HTR-8/SVneo (cell line): ENCODE measurements at regions not wholly inside any gene's neighbourhood (a gene's known extent, or its start where the extent isn't known, plus 50 kb on each side); places are given as distances from the start of the nearest gene placed in this dataset.
"Not testable (repeated sequence)": the region's sequence is repeated elsewhere in the genome, so short reads cannot be mapped to it uniquely, and the experiment has no call there.

ENCODE experiments used
- DNase-seq: peaks from one replicate; pipeline ENCODE4 v3.0.0; 2011; ENCODE audit warnings: low spot score, mixed read lengths; ENCODE audit not compliant: insufficient read length
- FAIRE-seq: peaks from 2 replicates; lab custom pipeline; 2011; peaks lifted over from hg19 to GRCh38; lab: Jason Lieb, UNC

- DNase-seq (no peak), FAIRE-seq (no peak)
Observed at GRCh38 chr13:90447034-90447733, 900.3 kb upstream of the MIR17HG start.

GRCh38 chr13:90447734-90448101, 899.8 kb upstream of the MIR17HG start:
- DNase-seq (peak; percentile 15), FAIRE-seq (no peak)

- FAIRE-seq (no peak), DNase-seq (no peak)
Observed at GRCh38 chr13:90448466-90449037, 898.9 kb upstream of the MIR17HG start.

- FAIRE-seq (no peak), DNase-seq (no peak)
Observed at GRCh38 chr13:90453342-90453741, 894.1 kb upstream of the MIR17HG start.

GRCh38 chr13:90454002-90454636, 893.4 kb upstream of the MIR17HG start:
- no peak for FAIRE-seq
- DNase-seq, result no peak

GRCh38 chr13:90455067-90455466, 892.4 kb upstream of the MIR17HG start:
- no peak for FAIRE-seq

GRCh38 chr13:90455823-90456222, 891.7 kb upstream of the MIR17HG start:
- DNase-seq, result no peak
- FAIRE-seq, result no peak

More at GRCh38 chr13:90455067-90455466, 892.4 kb upstream of the MIR17HG start:
- DNase-seq, result no peak

- FAIRE-seq (no peak), DNase-seq (no peak)
Observed at GRCh38 chr13:90461398-90461797, 886.1 kb upstream of the MIR17HG start.

- FAIRE-seq (no peak), DNase-seq (no peak)
Observed at GRCh38 chr13:90477216-90477615, 870.3 kb upstream of the MIR17HG start.

- no peak for DNase-seq
- FAIRE-seq, result no peak
Observed at GRCh38 chr13:90483906-90484305, 863.6 kb upstream of the MIR17HG start.

- DNase-seq (peak; percentile 21), FAIRE-seq (no peak)
Observed at GRCh38 chr13:90485436-90485835, 862.1 kb upstream of the MIR17HG start.

- FAIRE-seq, result no peak
Observed at GRCh38 chr13:90492872-90493271, 854.6 kb upstream of the MIR17HG start.

GRCh38 chr13:90493667-90494066, 853.8 kb upstream of the MIR17HG start:
- DNase-seq (no peak), FAIRE-seq (no peak)

More at GRCh38 chr13:90492872-90493271, 854.6 kb upstream of the MIR17HG start:
- no peak for DNase-seq

GRCh38 chr13:90494849-90495248, 852.6 kb upstream of the MIR17HG start:
- FAIRE-seq, DNase-seq: not testable (repeated sequence)

- no peak for FAIRE-seq
- DNase-seq, result no peak
Observed at GRCh38 chr13:90498096-90498495, 849.4 kb upstream of the MIR17HG start.

- FAIRE-seq (no peak), DNase-seq (no peak)
Observed at GRCh38 chr13:90498816-90499215, 848.7 kb upstream of the MIR17HG start.

- no peak for FAIRE-seq
- no peak for DNase-seq
Observed at GRCh38 chr13:90500569-90500968, 846.9 kb upstream of the MIR17HG start.

GRCh38 chr13:90502153-90502552, 845.3 kb upstream of the MIR17HG start:
- no peak for FAIRE-seq
- no peak for DNase-seq

GRCh38 chr13:90502762-90503161, 844.7 kb upstream of the MIR17HG start:
- no peak for FAIRE-seq
- DNase-seq, result no peak

GRCh38 chr13:90510319-90510718, 837.2 kb upstream of the MIR17HG start:
- no peak for DNase-seq
- FAIRE-seq, result no peak

GRCh38 chr13:90511903-90512302, 835.6 kb upstream of the MIR17HG start:
- no peak for DNase-seq
- no peak for FAIRE-seq
